Endothelial cell of umbilical vein (primary cell): ENCODE measurements at regions not wholly inside any gene's neighbourhood (a gene's known extent, or its start where the extent isn't known, plus 50 kb on each side); places are given as distances from the start of the nearest gene placed in this dataset.

Source experiments
- BruUV-seq: library from RNA; stranded (reverse); fragments of 400-500 nt; replicated peaks from 2 replicates; lab custom pipeline; 2021; lab: Mats Ljungman, UMichigan
- CTCF ChIA-PET: fragments of 300-600, 350-600 bp; sonication (Branson Sonifier 250); formaldehyde crosslinking; loops from one replicate; lab custom pipeline; 2021; ENCODE audit warnings: antibody characterized with exemption, inconsistent platforms; lab: Charles Lee
- POLR2A ChIA-PET: fragments of 300-600, 350-600 bp; sonication (Branson Sonifier 250); formaldehyde crosslinking; loops from one replicate; lab custom pipeline; 2021; ENCODE audit warnings: antibody characterized with exemption, inconsistent platforms; lab: Charles Lee
- DNase-seq: peaks from one replicate; pipeline ENCODE4 v3.0.0-alpha.2; 2011; ENCODE audit warnings: low read depth, low spot score
- FAIRE-seq: peaks from 2 replicates; lab custom pipeline; 2011; peaks lifted over from hg19 to GRCh38; lab: Jason Lieb, UNC
- H2AFZ ChIP-seq: 2 replicates; pipeline ENCODE4 v1.6.0; 2012; ENCODE audit warnings: low read depth, low read length, control low read depth, inconsistent platforms
- H3K27ac ChIP-seq: 2 replicates; pipeline ENCODE4 v1.5.1; 2011; ENCODE audit warnings: low read depth, mild to moderate bottlenecking, control low read depth, low read length, moderate library complexity; ENCODE audit not compliant: insufficient read depth
- H3K27me3 ChIP-seq, 2 experiments: 2 replicates each; pipeline versions ENCODE4 v1.6.0 to v1.6.1; 2011; ENCODE audit warnings: low read length in 2 of 2, mixed read lengths in 1 of 2; ENCODE audit not compliant: control insufficient read depth in 2 of 2, insufficient read depth in 2 of 2
- H3K36me3 ChIP-seq, 2 experiments: 2 replicates in 1 of 2; 3 replicates in 1 of 2; pipeline ENCODE4 v1.5.1; 2011; ENCODE audit warnings: low read length in 2 of 2, mild to moderate bottlenecking in 1 of 2, moderate library complexity in 1 of 2; ENCODE audit not compliant: control insufficient read depth in 2 of 2, insufficient read depth in 2 of 2; ENCODE audit errors: extremely low read depth in 1 of 2
- H3K4me1 ChIP-seq: 3 replicates; pipeline ENCODE4 v1.5.1; 2011; ENCODE audit warnings: mild to moderate bottlenecking, low read length; ENCODE audit not compliant: control insufficient read depth, insufficient read depth; ENCODE audit errors: extremely low read depth
- H3K4me2 ChIP-seq: 2 replicates; pipeline ENCODE4 v1.6.1; 2011; ENCODE audit warnings: low read length, control low read depth, mixed read lengths; ENCODE audit not compliant: insufficient read depth
- H3K4me3 ChIP-seq, 3 experiments: fragments of 200-600 bp in 1 of 3; sonication (generic), shearing (Covaris generic) in 1 of 3; replicated peaks in 1 of 3; 2 replicates each; pipeline ENCODE4 v1.5.1; 2011 to 2016; ENCODE audit warnings: control low read depth in 3 of 3, low read length in 3 of 3, mild to moderate bottlenecking in 2 of 3, inconsistent platforms in 1 of 3, low read depth in 1 of 3, moderate library complexity in 1 of 3; ENCODE audit not compliant: insufficient read depth in 1 of 3
- H3K79me2 ChIP-seq: 2 replicates; pipeline ENCODE4 v1.6.0; 2012; ENCODE audit warnings: low read length, inconsistent platforms; ENCODE audit not compliant: control insufficient read depth, insufficient read depth
- H3K9ac ChIP-seq: replicated peaks from 2 replicates; pipeline ENCODE3; 2011; ENCODE audit warnings: low read length, control low read depth; ENCODE audit not compliant: insufficient read depth; ENCODE audit errors: extremely low read depth
- H3K9me1 ChIP-seq: replicated peaks from 3 replicates; pipeline ENCODE4 v1.6.0; 2011; ENCODE audit warnings: mild to moderate bottlenecking, low read length; ENCODE audit not compliant: control insufficient read depth, insufficient read depth; ENCODE audit errors: extremely low read depth
- H3K9me3 ChIP-seq: replicated peaks from 2 replicates; pipeline ENCODE4 v1.5.1; 2012; ENCODE audit warnings: low read length, inconsistent platforms; ENCODE audit not compliant: control insufficient read depth, insufficient read depth
- H4K20me1 ChIP-seq: replicated peaks from 2 replicates; pipeline ENCODE3; 2011; ENCODE audit warnings: mild to moderate bottlenecking, low read length; ENCODE audit not compliant: control insufficient read depth, insufficient read depth; ENCODE audit errors: extremely low read depth
- CTCF ChIP-seq, 2 donors: IDR thresholded peaks; 1 replicate in 1 of 2; 2 replicates in 1 of 2; pipeline ENCODE4 v1.5.1; 2011; ENCODE audit warnings: low read length in 2 of 2, mild to moderate bottlenecking in 2 of 2, moderate library complexity in 2 of 2, control low read depth in 1 of 2, inconsistent platforms in 1 of 2, low read depth in 1 of 2; ENCODE audit not compliant: insufficient read depth in 1 of 2; ENCODE audit errors: extremely low read depth in 1 of 2
- EZH2 ChIP-seq: IDR thresholded peaks from 2 replicates; pipeline ENCODE4 v1.6.1; 2012; ENCODE audit warnings: borderline replicate concordance, low read depth, mild to moderate bottlenecking, moderate library complexity, low read length, inconsistent platforms; ENCODE audit not compliant: severe bottlenecking
- FOS ChIP-seq: IDR thresholded peaks from 2 replicates; pipeline ENCODE4 v1.6.1; 2011; ENCODE audit warnings: mild to moderate bottlenecking, low read length, moderate library complexity, borderline replicate concordance; ENCODE audit not compliant: insufficient read depth
- GATA2 ChIP-seq: IDR thresholded peaks from 2 replicates; pipeline ENCODE4 v1.7.0; 2011; ENCODE audit warnings: low read depth, mild to moderate bottlenecking, moderate library complexity, mixed read lengths, low read length; ENCODE audit not compliant: insufficient read length, insufficient read depth
- JUN ChIP-seq: IDR thresholded peaks from 2 replicates; pipeline ENCODE4 v1.6.1; 2011; ENCODE audit warnings: borderline replicate concordance, low read depth; ENCODE audit not compliant: insufficient read length, insufficient read depth
- MAX ChIP-seq: IDR thresholded peaks from 2 replicates; pipeline ENCODE4 v1.6.1; 2011; ENCODE audit not compliant: insufficient read depth, insufficient read length
- MYC ChIP-seq: IDR thresholded peaks from one replicate; pipeline ENCODE4 v1.6.1; 2011; ENCODE audit warnings: mild to moderate bottlenecking, low read depth, low read length
- dilution Hi-C: fragments of 300-500 bp; cut with MboI; formaldehyde crosslinking; loops from one replicate; pipeline ENCODE4 v1.15.0; 2019; ENCODE audit warnings: low sequenced_read_pairs; ENCODE audit not compliant: extremely low pct_ligation_motif_present
- intact Hi-C: fragments of 100-400 bp; cut with micrococcal nuclease; formaldehyde crosslinking; loops from one replicate; pipeline ENCODE4 v1.10.0; 2022

DNA sequence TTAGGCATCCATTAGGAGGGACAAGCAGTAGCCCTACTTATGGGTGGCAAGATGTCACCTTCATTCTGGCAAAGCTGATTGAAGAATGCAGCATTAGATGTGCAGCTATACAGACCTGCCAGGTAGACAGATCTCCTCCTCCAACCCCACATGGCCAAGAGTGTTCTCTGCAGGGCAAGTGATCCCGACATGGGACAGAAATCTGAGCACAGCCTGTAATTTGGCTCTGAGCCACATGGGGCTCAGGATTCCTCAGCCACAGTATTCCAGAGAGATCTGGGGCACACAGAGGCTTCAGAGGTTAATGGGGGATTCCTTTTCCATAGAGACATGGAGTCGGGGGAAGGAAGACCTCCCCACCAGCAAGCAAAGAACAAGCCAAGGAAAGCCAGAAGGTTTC is 58.7 kb upstream of the GDF10 start:
- H3K9ac ChIP-seq: no peak overlapping the region
- no peaks in the 10 kb centered on the region for H3K36me3 ChIP-seq
- H3K27me3 ChIP-seq: no peaks in the 10 kb centered on the region
- H3K4me2 ChIP-seq: no peak overlapping the region
- POLR2A ChIA-PET: no interaction called here
- no peaks in the 10 kb centered on the region for H4K20me1 ChIP-seq
- H3K79me2 ChIP-seq: no peaks in the 10 kb centered on the region
- H3K9me3 ChIP-seq: no peaks in the 10 kb centered on the region
- no peak for TF ChIP-seq GATA2
- no peak for TF ChIP-seq MAX
- TF ChIP-seq CTCF (IDR thresholded peaks at IDR 0.05; ENCODE audit: extremely low read depth in 1 of 2, insufficient read depth in 1 of 2, low read depth in 1 of 2, low read length in 2 of 2): no peak
- TF ChIP-seq EZH2: no peak
- no peak for TF ChIP-seq MYC
- no peak for TF ChIP-seq FOS
- no peak for TF ChIP-seq JUN
- H3K9me1 ChIP-seq: no peaks in the 10 kb centered on the region
- FAIRE-seq (no peak), DNase-seq (no peak)
- intact Hi-C loops: no loop called here
- dilution Hi-C loops: no loop called here
- no peak overlapping the region for H3K27ac ChIP-seq
- H3K4me1 ChIP-seq: no peaks in the 10 kb centered on the region
- H3K4me3 ChIP-seq: no peak overlapping the region
- CTCF ChIA-PET: no interaction called here
- no peak overlapping the region for H2AFZ ChIP-seq
- no TSS peak for BruUV-seq
